ENCODE measurements at regions not wholly inside any gene's neighbourhood (a gene's known extent, or its start where the extent isn't known, plus 50 kb on each side); places are given as distances from the start of the nearest gene placed in this dataset.
"Not testable (repeated sequence)": the region's sequence is repeated elsewhere in the genome, so short reads cannot be mapped to it uniquely, and the experiment has no call there.

DNA sequence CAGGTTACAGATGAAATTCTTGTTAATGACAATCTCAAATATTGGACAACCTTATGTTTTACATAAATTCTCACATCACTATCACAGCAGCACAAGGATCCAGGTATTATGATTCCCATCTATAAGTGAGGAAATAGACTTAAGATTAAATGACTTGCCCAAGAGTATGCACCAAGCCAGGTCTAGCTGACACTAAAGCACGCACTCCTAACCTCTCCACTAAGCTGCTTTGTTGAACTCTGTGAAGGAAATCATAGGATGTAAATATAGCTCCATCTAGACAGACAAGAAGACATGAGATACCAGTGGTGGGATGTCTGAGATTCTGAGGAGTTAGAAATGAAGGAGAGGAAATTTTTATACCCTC, 87.9 kb downstream of the PHLDA1 start:
- H3K14ac ChIP-seq (ENCODE audit: low read length): no peak overlapping the region
- no peaks in the 10 kb centered on the region for H3K36me3 ChIP-seq (replicated peaks in 1 of 2; ENCODE audit: control insufficient read depth in 2 of 2, insufficient read depth in 2 of 2, low read length in 2 of 2)
- H3K4me3 ChIP-seq (ENCODE audit: low read length in 2 of 2): no peak overlapping the region
- H4K8ac ChIP-seq (ENCODE audit: low read depth, low read length): no peak overlapping the region
- no peak overlapping the region for H2AK5ac ChIP-seq (ENCODE audit: low read depth, low read length)
- peaks cover 0 to 2% of the 10 kb centered on the region in 2 donors for H3K4me1 ChIP-seq (ENCODE audit: control insufficient read depth in 2 of 2, insufficient read depth in 1 of 2, low read depth in 1 of 2, low read length in 2 of 2)
- no peaks in the 10 kb centered on the region for H3K79me1 ChIP-seq (ENCODE audit: low read depth, low read length)
- no peak overlapping the region for H4K91ac ChIP-seq (ENCODE audit: low read depth, low read length, poor library complexity)
- no peak overlapping the region for H3K23ac ChIP-seq (ENCODE audit: low read depth, low read length, poor library complexity)
- no peaks in the 10 kb centered on the region for H3K27me3 ChIP-seq (ENCODE audit: control insufficient read depth in 3 of 3, insufficient read depth in 3 of 3, low read depth in 1 of 3, low read length in 3 of 3)
- H2BK12ac ChIP-seq (ENCODE audit: low read length): no peak overlapping the region
- no peak overlapping the region for H3K18ac ChIP-seq (ENCODE audit: low read length)
- H2BK15ac ChIP-seq (ENCODE audit: low read length): no peak overlapping the region
- no peak overlapping the region for H3K27ac ChIP-seq (replicated peaks; ENCODE audit: low read length)
- H3K4ac ChIP-seq (ENCODE audit: low read length): no peak overlapping the region
- no peak overlapping the region for H2BK5ac ChIP-seq (ENCODE audit: low read length)
- H2AFZ ChIP-seq (ENCODE audit: low read length): no peak overlapping the region
- H3K9ac ChIP-seq (ENCODE audit: low read depth, low read length, poor library complexity): no peak overlapping the region
- no CpG with 5 or more reads among the region's 1 CpG for WGBS, 2 donors (ENCODE audit: extremely low coverage in 2 of 2, insufficient read length in 2 of 2, insufficient replicate concordance in 1 of 2)
- no peak overlapping the region for H2BK120ac ChIP-seq (ENCODE audit: low read depth, low read length)
- DNase-seq (ENCODE audit: low spot score): no peak
- no peaks in the 10 kb centered on the region for H3K9me3 ChIP-seq (replicated peaks in 1 of 2; ENCODE audit: control insufficient read depth in 2 of 2, insufficient read depth in 1 of 2, low read depth in 1 of 2, low read length in 2 of 2)
- no peak overlapping the region for H3K4me2 ChIP-seq (ENCODE audit: insufficient read depth, low read length, poor library complexity, severe bottlenecking)

DNA sequence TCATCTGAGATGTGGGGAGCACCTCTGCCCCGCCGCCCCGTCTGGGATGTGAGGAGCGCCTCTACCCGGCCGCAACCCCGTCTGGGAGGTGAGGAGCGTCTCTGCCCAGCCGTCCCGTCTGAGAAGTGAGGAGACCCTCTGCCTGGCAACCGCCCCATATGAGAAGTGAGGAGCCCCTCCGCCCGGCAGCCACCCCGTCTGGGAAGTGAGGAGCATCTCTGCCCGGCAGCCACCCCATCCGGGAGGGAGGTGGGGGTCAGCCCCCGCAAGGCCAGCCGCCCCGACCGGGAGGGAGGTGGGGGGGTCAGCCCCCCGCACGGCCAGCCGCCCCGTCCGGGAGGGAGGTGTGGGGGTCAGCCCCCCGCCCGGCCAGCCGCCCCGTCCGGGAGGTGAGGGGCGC, 89.9 kb downstream of the PHLDA1 start:
- not testable (repeated sequence) for DNase-seq (ENCODE audit: low spot score); H2BK5ac ChIP-seq (ENCODE audit: low read length); H3K9me3 ChIP-seq (replicated peaks in 1 of 2; ENCODE audit: control insufficient read depth in 2 of 2, insufficient read depth in 1 of 2, low read depth in 1 of 2, low read length in 2 of 2); H3K79me1 ChIP-seq (ENCODE audit: low read depth, low read length); H2AFZ ChIP-seq (ENCODE audit: low read length); H3K4me1 ChIP-seq (ENCODE audit: control insufficient read depth in 2 of 2, insufficient read depth in 1 of 2, low read depth in 1 of 2, low read length in 2 of 2); H3K14ac ChIP-seq (ENCODE audit: low read length); H3K4me2 ChIP-seq (ENCODE audit: insufficient read depth, low read length, poor library complexity, severe bottlenecking); H2AK5ac ChIP-seq (ENCODE audit: low read depth, low read length); H3K27me3 ChIP-seq (ENCODE audit: control insufficient read depth in 3 of 3, insufficient read depth in 3 of 3, low read depth in 1 of 3, low read length in 3 of 3); H3K27ac ChIP-seq (replicated peaks; ENCODE audit: low read length); H2BK120ac ChIP-seq (ENCODE audit: low read depth, low read length); H3K4ac ChIP-seq (ENCODE audit: low read length); H4K91ac ChIP-seq (ENCODE audit: low read depth, low read length, poor library complexity); H3K4me3 ChIP-seq (ENCODE audit: low read length in 2 of 2); H4K8ac ChIP-seq (ENCODE audit: low read depth, low read length); H3K23ac ChIP-seq (ENCODE audit: low read depth, low read length, poor library complexity); H3K9ac ChIP-seq (ENCODE audit: low read depth, low read length, poor library complexity); H2BK15ac ChIP-seq (ENCODE audit: low read length); H2BK12ac ChIP-seq (ENCODE audit: low read length); H3K18ac ChIP-seq (ENCODE audit: low read length); H3K36me3 ChIP-seq (replicated peaks in 1 of 2; ENCODE audit: control insufficient read depth in 2 of 2, insufficient read depth in 2 of 2, low read length in 2 of 2)
- WGBS, 2 donors (ENCODE audit: extremely low coverage in 2 of 2, insufficient read length in 2 of 2, insufficient replicate concordance in 1 of 2): no CpG with 5 or more reads among the region's 31 CpGs

DNA sequence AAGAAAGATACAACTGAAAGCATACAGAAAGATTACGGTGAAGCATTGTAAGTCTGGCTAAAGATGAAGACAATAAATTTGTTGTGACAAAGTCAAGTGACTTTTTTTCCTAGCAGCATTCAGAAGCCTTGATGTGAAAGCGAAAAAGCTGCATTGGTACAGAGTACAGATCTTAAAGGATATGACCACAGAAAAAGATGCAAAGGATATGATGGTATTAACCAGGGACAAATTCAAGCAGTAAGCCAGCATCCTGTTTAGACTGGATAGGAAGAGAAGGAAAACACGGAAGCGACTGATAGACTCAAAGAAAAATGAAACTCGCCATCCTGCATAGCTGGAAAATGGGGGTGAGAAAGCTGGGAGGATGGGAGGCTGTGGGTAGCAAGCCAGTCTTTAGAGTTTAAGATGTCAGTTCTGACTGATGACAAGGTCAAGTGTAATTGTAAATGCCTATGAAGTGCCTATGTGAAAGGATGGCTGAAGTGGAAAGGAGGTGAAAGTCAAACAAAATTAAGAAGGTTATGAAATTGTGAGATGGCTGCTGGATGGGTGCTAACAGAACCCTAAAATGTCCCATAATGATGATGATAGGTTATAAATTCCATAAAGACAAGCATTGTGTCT, 92.4 kb downstream of the PHLDA1 start:
- Histone ChIP-seq H3K14ac (ENCODE audit: low read length) (no peak overlapping the region), H4K91ac (ENCODE audit: low read depth, low read length, poor library complexity) (no peak overlapping the region), H3K4ac (ENCODE audit: low read length) (no peak overlapping the region), H2BK5ac (ENCODE audit: low read length) (no peak overlapping the region), H3K27ac (replicated peaks; ENCODE audit: low read length) (no peak overlapping the region), H3K4me3 (ENCODE audit: low read length in 2 of 2) (no peak overlapping the region), H2BK15ac (ENCODE audit: low read length) (no peak overlapping the region), H4K8ac (ENCODE audit: low read depth, low read length) (no peak overlapping the region), H3K36me3 (replicated peaks in 1 of 2; ENCODE audit: control insufficient read depth in 2 of 2, insufficient read depth in 2 of 2, low read length in 2 of 2) (no peaks in the 10 kb centered on the region), H2BK12ac (ENCODE audit: low read length) (no peak overlapping the region), H3K9ac (ENCODE audit: low read depth, low read length, poor library complexity) (no peak overlapping the region), H3K79me1 (ENCODE audit: low read depth, low read length) (no peaks in the 10 kb centered on the region), H2BK120ac (ENCODE audit: low read depth, low read length) (no peak overlapping the region), H3K4me2 (ENCODE audit: insufficient read depth, low read length, poor library complexity, severe bottlenecking) (no peak overlapping the region), H2AK5ac (ENCODE audit: low read depth, low read length) (no peak overlapping the region), H3K4me1 (ENCODE audit: control insufficient read depth in 2 of 2, insufficient read depth in 1 of 2, low read depth in 1 of 2, low read length in 2 of 2) (peaks cover 0 to 3% of the 10 kb centered on the region in 2 donors), H3K9me3 (replicated peaks in 1 of 2; ENCODE audit: control insufficient read depth in 2 of 2, insufficient read depth in 1 of 2, low read depth in 1 of 2, low read length in 2 of 2) (no peaks in the 10 kb centered on the region), H3K18ac (ENCODE audit: low read length) (no peak overlapping the region), H3K23ac (ENCODE audit: low read depth, low read length, poor library complexity) (no peak overlapping the region), H2AFZ (ENCODE audit: low read length) (no peak overlapping the region), H3K27me3 (ENCODE audit: control insufficient read depth in 3 of 3, insufficient read depth in 3 of 3, low read depth in 1 of 3, low read length in 3 of 3) (no peaks in the 10 kb centered on the region)
- DNase-seq (ENCODE audit: low spot score): no peak
- WGBS, 2 donors (ENCODE audit: extremely low coverage in 2 of 2, insufficient read length in 2 of 2, insufficient replicate concordance in 1 of 2): no CpG with 5 or more reads among the region's 5 CpGs

DNA sequence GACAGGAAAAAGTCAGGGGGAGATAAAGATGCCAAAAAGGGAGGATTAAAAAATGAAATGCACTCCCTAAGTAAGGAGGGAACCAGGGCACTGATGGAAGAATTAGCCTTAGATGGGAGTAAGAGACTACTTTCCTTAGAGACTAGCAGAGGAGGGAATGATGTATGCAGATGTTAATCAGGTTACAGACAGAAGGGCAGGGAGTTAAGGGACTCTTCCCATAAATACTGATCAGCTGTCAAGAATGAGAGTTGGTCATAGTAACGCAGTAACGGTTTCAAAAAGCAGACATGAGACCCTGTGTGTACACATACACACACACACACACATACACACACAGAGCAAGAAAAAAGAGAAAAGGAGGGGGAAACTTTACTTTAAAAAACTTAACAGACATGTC, 93.4 kb downstream of the PHLDA1 start:
- no peak overlapping the region for H3K27ac ChIP-seq (replicated peaks; ENCODE audit: low read length)
- H2BK5ac ChIP-seq (ENCODE audit: low read length): no peak overlapping the region
- no peaks in the 10 kb centered on the region for H3K36me3 ChIP-seq (replicated peaks in 1 of 2; ENCODE audit: control insufficient read depth in 2 of 2, insufficient read depth in 2 of 2, low read length in 2 of 2)
- H3K27me3 ChIP-seq (ENCODE audit: control insufficient read depth in 3 of 3, insufficient read depth in 3 of 3, low read depth in 1 of 3, low read length in 3 of 3): no peaks in the 10 kb centered on the region
- no peaks in the 10 kb centered on the region for H3K79me1 ChIP-seq (ENCODE audit: low read depth, low read length)
- no peak overlapping the region for H2BK120ac ChIP-seq (ENCODE audit: low read depth, low read length)
- no peak overlapping the region for H3K18ac ChIP-seq (ENCODE audit: low read length)
- H3K4me3 ChIP-seq (ENCODE audit: low read length in 2 of 2): no peak overlapping the region
- no peak overlapping the region for H2AFZ ChIP-seq (ENCODE audit: low read length)
- no peak for DNase-seq (ENCODE audit: low spot score)
- H4K91ac ChIP-seq (ENCODE audit: low read depth, low read length, poor library complexity): no peak overlapping the region
- no CpG with 5 or more reads among the region's 2 CpGs for WGBS, 2 donors (ENCODE audit: extremely low coverage in 2 of 2, insufficient read length in 2 of 2, insufficient replicate concordance in 1 of 2)
- no peak overlapping the region for H3K4ac ChIP-seq (ENCODE audit: low read length)
- H3K9me3 ChIP-seq (replicated peaks in 1 of 2; ENCODE audit: control insufficient read depth in 2 of 2, insufficient read depth in 1 of 2, low read depth in 1 of 2, low read length in 2 of 2): no peaks in the 10 kb centered on the region
- peaks cover 0 to 3% of the 10 kb centered on the region in 2 donors for H3K4me1 ChIP-seq (ENCODE audit: control insufficient read depth in 2 of 2, insufficient read depth in 1 of 2, low read depth in 1 of 2, low read length in 2 of 2)
- H2BK12ac ChIP-seq (ENCODE audit: low read length): no peak overlapping the region
- no peak overlapping the region for H3K9ac ChIP-seq (ENCODE audit: low read depth, low read length, poor library complexity)
- H2BK15ac ChIP-seq (ENCODE audit: low read length): no peak overlapping the region
- no peak overlapping the region for H2AK5ac ChIP-seq (ENCODE audit: low read depth, low read length)
- H3K23ac ChIP-seq (ENCODE audit: low read depth, low read length, poor library complexity): no peak overlapping the region
- H3K14ac ChIP-seq (ENCODE audit: low read length): no peak overlapping the region
- H4K8ac ChIP-seq (ENCODE audit: low read depth, low read length): no peak overlapping the region
- no peak overlapping the region for H3K4me2 ChIP-seq (ENCODE audit: insufficient read depth, low read length, poor library complexity, severe bottlenecking)

Data from neuronal stem cell (in vitro differentiated cells).